ENCODE measurements at regions not wholly inside any gene's neighbourhood (a gene's known extent, or its start where the extent isn't known, plus 50 kb on each side); places are given as distances from the start of the nearest gene placed in this dataset.

DNA sequence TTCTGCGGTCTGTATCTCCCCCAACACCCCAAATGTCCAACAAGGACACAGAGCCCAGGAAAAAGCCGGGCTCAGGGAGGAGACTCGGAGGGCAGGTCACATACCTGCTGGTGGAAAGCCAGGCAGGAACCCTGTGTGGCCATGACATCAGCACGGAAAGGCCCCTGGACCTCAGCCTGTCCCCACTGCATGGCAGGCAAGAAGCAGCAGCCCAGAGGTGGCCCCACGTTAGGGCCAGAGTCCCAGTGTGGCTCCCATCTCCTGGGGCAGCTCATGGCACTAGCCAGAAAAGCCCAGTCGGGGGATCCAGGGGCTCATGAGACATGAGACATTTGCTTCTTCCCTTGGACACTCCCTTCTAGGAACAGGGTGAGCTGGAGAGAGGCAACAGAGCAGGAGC, 258.7 kb downstream of the DLL1 start:
- Mint-ChIP-seq H3K4me3 (ENCODE audit: low read depth, unreplicated experiment) (no peak overlapping the region), H3K36me3 (ENCODE audit: insufficient read depth, unreplicated experiment) (no peaks in the 10 kb centered on the region), H3K4me1 (ENCODE audit: low read depth, unreplicated experiment) (peaks cover 14% of the 10 kb centered on the region), H3K9me3 (ENCODE audit: low read depth, unreplicated experiment) (peaks cover 14% of the 10 kb centered on the region), H3K27me3 (ENCODE audit: unreplicated experiment) (peaks cover 19% of the 10 kb centered on the region), H3K27ac (ENCODE audit: unreplicated experiment) (no peak overlapping the region)
- CTCF ChIA-PET = no interaction called here
- no peak for DNase-seq
- TF ChIP-seq CTCF (IDR thresholded peaks at IDR 0.05; ENCODE audit: unreplicated experiment) = no peak
- no TSS peak for BruUV-seq (replicated peaks)
- intact Hi-C loops (cut with micrococcal nuclease; ENCODE audit: unreplicated experiment) = no loop called here

DNA sequence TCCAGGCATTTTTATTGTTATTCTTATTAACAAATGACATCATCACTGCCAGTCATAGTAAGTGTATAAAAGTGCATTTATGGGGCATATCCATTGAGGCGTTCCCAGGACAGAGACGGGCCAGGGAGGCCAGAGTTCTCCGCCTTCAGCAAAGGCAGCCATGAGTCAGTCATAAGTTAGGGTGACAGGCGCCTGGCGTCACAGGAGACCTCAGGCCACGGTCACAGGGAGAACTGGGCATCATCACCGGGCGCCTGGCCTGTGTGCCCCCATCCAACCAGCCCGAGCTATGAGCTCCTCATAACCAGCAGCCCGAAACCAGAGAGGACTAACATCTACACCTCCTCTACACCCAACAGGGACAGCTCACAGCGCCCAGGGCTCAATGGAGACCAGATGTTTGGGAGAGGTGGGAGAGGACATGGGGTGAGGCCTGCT, 259.2 kb downstream of the DLL1 start:
- Mint-ChIP-seq H3K36me3 (ENCODE audit: insufficient read depth, unreplicated experiment) (no peaks in the 10 kb centered on the region), H3K27ac (ENCODE audit: unreplicated experiment) (no peak overlapping the region), H3K9me3 (ENCODE audit: low read depth, unreplicated experiment) (peaks cover 14% of the 10 kb centered on the region), H3K4me3 (ENCODE audit: low read depth, unreplicated experiment) (no peak overlapping the region), H3K27me3 (ENCODE audit: unreplicated experiment) (peaks cover 19% of the 10 kb centered on the region), H3K4me1 (ENCODE audit: low read depth, unreplicated experiment) (peaks cover 19% of the 10 kb centered on the region)
- TF ChIP-seq CTCF (IDR thresholded peaks at IDR 0.05; ENCODE audit: unreplicated experiment) = no peak
- BruUV-seq (replicated peaks) = no TSS peak
- DNase-seq = no peak
- intact Hi-C loops (cut with micrococcal nuclease; ENCODE audit: unreplicated experiment) = no loop called here
- CTCF ChIA-PET = no interaction called here

DNA sequence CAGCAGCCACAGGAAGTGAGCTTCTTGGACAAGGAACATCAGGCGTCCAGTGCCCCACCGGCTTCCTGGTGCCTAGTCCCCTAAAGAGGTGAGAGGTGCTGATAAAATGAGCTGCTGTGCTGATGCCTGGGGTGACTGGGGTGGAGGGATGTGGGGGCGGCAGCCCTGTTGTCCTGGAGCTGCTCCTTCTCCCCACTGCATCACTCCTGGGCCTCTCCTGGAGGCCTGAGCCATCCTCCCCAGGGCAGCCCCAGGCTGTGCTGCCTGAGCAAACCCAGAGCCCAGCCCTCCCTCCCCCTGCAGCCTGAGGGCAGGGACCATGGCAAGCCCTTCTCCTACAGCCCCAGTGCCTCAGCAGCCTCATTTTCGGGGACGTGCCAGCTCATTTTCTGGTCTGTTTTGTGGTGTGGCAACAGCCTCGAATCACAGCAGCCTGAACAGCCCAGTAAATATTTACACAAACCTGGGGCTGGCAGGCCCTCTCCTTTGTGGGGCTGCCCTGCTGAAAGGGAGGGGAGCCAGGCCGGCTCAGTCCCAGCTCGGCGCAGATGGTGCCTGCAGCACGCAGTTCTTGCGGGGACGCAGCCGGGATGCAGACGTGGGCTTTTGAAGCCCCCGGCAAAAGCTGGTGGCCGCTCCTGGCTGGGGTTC, 259.9 kb downstream of the DLL1 start:
- TF ChIP-seq CTCF (IDR thresholded peaks at IDR 0.05; ENCODE audit: unreplicated experiment) = no peak
- H3K36me3 Mint-ChIP-seq (ENCODE audit: insufficient read depth, unreplicated experiment) = no peaks in the 10 kb centered on the region
- CTCF ChIA-PET = no interaction called here
- DNase-seq = no peak
- peaks cover 22% of the 10 kb centered on the region for H3K4me1 Mint-ChIP-seq (ENCODE audit: low read depth, unreplicated experiment)
- peaks cover 14% of the 10 kb centered on the region for H3K9me3 Mint-ChIP-seq (ENCODE audit: low read depth, unreplicated experiment)
- H3K27ac Mint-ChIP-seq (ENCODE audit: unreplicated experiment) = no peak overlapping the region
- intact Hi-C loops (cut with micrococcal nuclease; ENCODE audit: unreplicated experiment) = no loop called here
- no TSS peak for BruUV-seq (replicated peaks)
- peaks cover 19% of the 10 kb centered on the region for H3K27me3 Mint-ChIP-seq (ENCODE audit: unreplicated experiment)
- H3K4me3 Mint-ChIP-seq (ENCODE audit: low read depth, unreplicated experiment) = no peak overlapping the region

GRCh38 chr6:170030284-170030815, 260.5 kb downstream of the DLL1 start:
- TF ChIP-seq CTCF (IDR thresholded peaks at IDR 0.05; ENCODE audit: unreplicated experiment) = no peak
- no peak overlapping the region for H3K27ac Mint-ChIP-seq (ENCODE audit: unreplicated experiment)
- CTCF ChIA-PET = no interaction called here
- intact Hi-C loops (cut with micrococcal nuclease; ENCODE audit: unreplicated experiment) = no loop called here
- H3K27me3 Mint-ChIP-seq (ENCODE audit: unreplicated experiment) = peaks cover 19% of the 10 kb centered on the region
- DNase-seq = no peak
- H3K36me3 Mint-ChIP-seq (ENCODE audit: insufficient read depth, unreplicated experiment) = no peaks in the 10 kb centered on the region
- H3K4me3 Mint-ChIP-seq (ENCODE audit: low read depth, unreplicated experiment) = no peak overlapping the region
- BruUV-seq (replicated peaks) = no TSS peak
- H3K9me3 Mint-ChIP-seq (ENCODE audit: low read depth, unreplicated experiment) = peaks cover 14% of the 10 kb centered on the region
- H3K4me1 Mint-ChIP-seq (ENCODE audit: low read depth, unreplicated experiment) = peaks cover 22% of the 10 kb centered on the region
